HepG2 (cell line): ENCODE measurements at regions not wholly inside any gene's neighbourhood (a gene's known extent, or its start where the extent isn't known, plus 50 kb on each side); places are given as distances from the start of the nearest gene placed in this dataset.

Experiments
- ATAC-seq: fragments of 200-7000 bp; cut with Tn5 transposase; 3 replicates; pipeline ENCODE4 v1.9.1; 2020; ENCODE audit warnings: mild to moderate bottlenecking, moderate library complexity
- BruUV-seq: library from RNA; stranded (reverse); fragments of 400-500 nt; replicated peaks from 2 replicates; lab custom pipeline; 2021; lab: Mats Ljungman, UMichigan
- CTCF ChIA-PET: fragments of 300-600 bp; formaldehyde crosslinking; extraction: SDS; loops from one replicate; lab custom pipeline; 2021; ENCODE audit warnings: low total read pairs, inconsistent platforms, low intra/inter-chr PET ratio; lab: Yijun Ruan, JAX
- POLR2A ChIA-PET: fragments of 350-600 bp; sonication (Branson Sonifier 250); formaldehyde crosslinking; loops from one replicate; lab custom pipeline; 2020; ENCODE audit warnings: antibody characterized with exemption, inconsistent platforms; lab: Yijun Ruan, JAX
- DNase-seq: peaks from one replicate; pipeline ENCODE4 v3.0.0-alpha.2; 2015; ENCODE audit warnings: low spot score
- FAIRE-seq: peaks from 3 replicates; lab custom pipeline; 2011; peaks lifted over from hg19 to GRCh38; lab: Jason Lieb, UNC
- H2AFZ ChIP-seq: one replicate; pipeline ENCODE4 v1.6.1; 2011; ENCODE audit warnings: low read length, inconsistent platforms
- H3K27ac ChIP-seq: fragments of 300-600 bp; 3 replicates; pipeline ENCODE4 v1.8.0; 2011; ENCODE audit warnings: mixed run types, mild to moderate bottlenecking, mixed read lengths, low read length, inconsistent platforms; ENCODE audit not compliant: insufficient read depth; ENCODE audit errors: extremely low read length
- H3K27me3 ChIP-seq, 2 experiments: fragments of 200-600 bp in 1 of 2; 2 replicates in 1 of 2; 3 replicates in 1 of 2; pipeline versions ENCODE4 v1.6.0 to v1.8.0; 2011; ENCODE audit warnings: low read length in 2 of 2, mild to moderate bottlenecking in 2 of 2, moderate library complexity in 2 of 2, inconsistent platforms in 1 of 2; ENCODE audit not compliant: insufficient read depth in 2 of 2, control insufficient read depth in 1 of 2
- H3K36me3 ChIP-seq, 2 experiments: fragments of 200-600 bp in 1 of 2; replicated peaks in 1 of 2; 2 replicates in 1 of 2; 3 replicates in 1 of 2; pipeline versions ENCODE4 v1.5.1 to v1.8.0; 2011; ENCODE audit warnings: low read length in 2 of 2, inconsistent platforms in 1 of 2; ENCODE audit not compliant: insufficient read depth in 2 of 2, control insufficient read depth in 1 of 2
- H3K4me1 ChIP-seq: 2 replicates; pipeline ENCODE4 v1.5.1; 2012; ENCODE audit warnings: low read length, inconsistent platforms; ENCODE audit not compliant: insufficient read depth
- H3K4me2 ChIP-seq: 2 replicates; pipeline ENCODE4 v1.6.0; 2011; ENCODE audit warnings: low read depth, low read length, inconsistent platforms
- H3K4me3 ChIP-seq, 3 experiments: fragments of 200-600 bp in 1 of 3; sonication (generic), shearing (Covaris generic) in 1 of 3; replicated peaks in 1 of 3; 2 replicates each; pipeline ENCODE4 v1.5.1; 2011 to 2016; ENCODE audit warnings: low read length in 3 of 3, inconsistent platforms in 2 of 3, low read depth in 2 of 3, mild to moderate bottlenecking in 2 of 3, control low read depth in 1 of 3, mixed read lengths in 1 of 3; ENCODE audit not compliant: insufficient read depth in 1 of 3
- H3K79me2 ChIP-seq: one replicate; pipeline ENCODE4 v1.6.1; 2011; ENCODE audit warnings: low read length, inconsistent platforms; ENCODE audit not compliant: insufficient read depth
- H3K9ac ChIP-seq: 2 replicates; pipeline ENCODE4 v1.6.0; 2011; ENCODE audit warnings: mild to moderate bottlenecking, low read depth, low read length, inconsistent platforms; ENCODE audit not compliant: insufficient read depth
- H3K9me3 ChIP-seq: 2 replicates; pipeline ENCODE4 v1.5.1; 2012; ENCODE audit warnings: mild to moderate bottlenecking, low read length
- H4K20me1 ChIP-seq: 2 replicates; pipeline ENCODE4 v1.6.0; 2011; ENCODE audit warnings: inconsistent platforms, mild to moderate bottlenecking, low read length, moderate library complexity; ENCODE audit not compliant: insufficient read depth
- BRCA1 ChIP-seq: sonication (generic); formaldehyde crosslinking; IDR thresholded peaks from 2 replicates; pipeline ENCODE4 v1.4.0; 2020; ENCODE audit warnings: missing genetic modification reagents
- CAMTA2 ChIP-seq: sonication (generic); formaldehyde crosslinking; IDR thresholded peaks from 2 replicates; pipeline ENCODE4 v1.4.0; 2020; ENCODE audit warnings: mild to moderate bottlenecking, missing genetic modification reagents, borderline replicate concordance
- CREB3 ChIP-seq: sonication (generic); formaldehyde crosslinking; IDR thresholded peaks from 2 replicates; pipeline ENCODE4 v1.5.0; 2020; ENCODE audit warnings: missing genetic modification reagents
- ETS1 ChIP-seq: sonication (generic); formaldehyde crosslinking; IDR thresholded peaks from 2 replicates; pipeline ENCODE4 v1.4.0; 2020; ENCODE audit warnings: missing genetic modification reagents
- FOXO1 ChIP-seq: sonication (generic); formaldehyde crosslinking; IDR thresholded peaks from 2 replicates; pipeline ENCODE4 v1.4.0; 2020; ENCODE audit warnings: missing genetic modification reagents
- GPN1 ChIP-seq: sonication (generic); formaldehyde crosslinking; IDR thresholded peaks from 2 replicates; pipeline ENCODE4 v1.5.1; 2020; ENCODE audit warnings: missing genetic modification reagents, borderline replicate concordance
- MAFK ChIP-seq, 2 experiments: IDR thresholded peaks in 1 of 2; conservative IDR thresholded peaks in 1 of 2; 2 replicates each; pipeline ENCODE4 v1.6.1; 2011; ENCODE audit warnings: improper control_type of control experiment in 2 of 2, low read length in 2 of 2
- MLXIP ChIP-seq: sonication (generic); formaldehyde crosslinking; IDR thresholded peaks from 2 replicates; pipeline ENCODE4 v1.9.0; 2021; ENCODE audit warnings: missing genetic modification reagents, borderline replicate concordance
- POLR2AphosphoS2 ChIP-seq: IDR thresholded peaks from 2 replicates; pipeline ENCODE4 v1.6.1; 2011; ENCODE audit warnings: low read depth, low read length, improper control_type of control experiment
- RFXANK ChIP-seq: IDR thresholded peaks from 2 replicates; pipeline ENCODE4 v1.6.1; 2016
- RXRA ChIP-seq: sonication (generic); formaldehyde crosslinking; IDR thresholded peaks from 2 replicates; pipeline ENCODE4 v1.5.1; 2020; ENCODE audit warnings: missing genetic modification reagents
- SUZ12 ChIP-seq: fragments of 150-350 bp; IDR thresholded peaks from 2 replicates; pipeline ENCODE4 v1.6.1; 2014; ENCODE audit warnings: low read depth, low read length
- ZBTB7B ChIP-seq: sonication (generic); formaldehyde crosslinking; IDR thresholded peaks from 2 replicates; pipeline ENCODE4 v1.4.0; 2020; ENCODE audit warnings: missing genetic modification reagents
- ZNF160 ChIP-seq: sonication (generic); formaldehyde crosslinking; IDR thresholded peaks from 2 replicates; pipeline ENCODE4 v1.8.0; 2022; ENCODE audit warnings: mild to moderate bottlenecking, inconsistent platforms, missing genetic modification reagents
- ZSCAN20 ChIP-seq: sonication (generic); formaldehyde crosslinking; IDR thresholded peaks from 2 replicates; pipeline ENCODE4 v1.4.0; 2020; ENCODE audit warnings: missing genetic modification reagents, mild to moderate bottlenecking, borderline replicate concordance
- WGBS: methylation state at CpG from one replicate; pipeline ENCODE4 v1.1.6; 2017; ENCODE audit warnings: low lambda C conversion rate; 5-methylcytosine and 5-hydroxymethylcytosine counted together
- in situ Hi-C: cut with HindIII; loops from 2 replicates; pipeline ENCODE4 v1.10.0; 2017; ENCODE audit warnings: low pct_unique_long_range_greater_than_20kb; ENCODE audit not compliant: extremely low pct_ligation_motif_present
- intact Hi-C: fragments of 100-400 bp; cut with micrococcal nuclease; formaldehyde crosslinking; loops from one replicate; pipeline ENCODE4 v1.10.0; 2022; ENCODE audit not compliant: unreplicated experiment

DNA sequence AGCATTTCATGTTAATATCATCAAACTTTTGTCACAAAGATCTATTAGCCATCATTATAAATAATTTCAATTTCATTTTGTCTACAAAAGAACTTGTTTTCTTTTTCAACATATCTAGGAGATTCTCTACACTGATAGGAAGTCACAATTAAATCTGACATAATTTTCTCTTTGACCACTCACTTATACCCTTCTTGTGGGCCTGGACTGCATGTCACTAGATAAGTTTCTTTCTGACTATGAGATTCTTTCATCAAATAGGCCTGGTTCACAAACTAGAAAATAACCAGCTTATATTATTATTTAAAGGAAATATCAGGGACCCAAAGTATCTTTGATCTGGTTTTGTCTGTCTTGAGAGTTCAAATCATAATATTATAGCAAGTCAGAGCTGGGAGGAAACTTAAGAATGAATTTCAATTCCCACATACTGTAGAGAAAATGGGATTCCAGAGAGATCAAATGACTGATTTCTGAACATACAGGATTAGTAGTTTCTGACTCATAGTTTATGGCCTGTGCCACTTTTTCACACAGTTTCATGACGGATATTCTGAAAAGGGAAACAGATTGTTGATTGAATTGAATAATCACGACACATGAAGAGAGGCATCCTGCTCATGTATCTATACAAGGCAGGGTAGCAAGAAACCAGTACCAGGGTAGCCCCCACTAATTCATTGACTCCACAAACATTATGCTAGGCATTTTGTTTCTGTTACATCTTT lies 355.8 kb downstream of the GPATCH2 start:
- ChIA-PET POLR2A (no interaction called here), CTCF (no interaction called here)
- ATAC-seq: no peak
- H3K36me3 ChIP-seq: no peaks in the 10 kb centered on the region
- TF ChIP-seq ZNF160 (CRISPR knock-in tag) (no peak), MLXIP (CRISPR knock-in tag) (no peak), POLR2AphosphoS2 (no peak)
- no peaks in the 10 kb centered on the region for H4K20me1 ChIP-seq
- no peak overlapping the region for H3K4me2 ChIP-seq
- no TSS peak for BruUV-seq
- 6% methylated on average over 2 of the region's 2 CpGs for WGBS
- H3K9ac ChIP-seq: no peak overlapping the region
- H3K4me3 ChIP-seq: no peak overlapping the region
- no peak overlapping the region for H3K27ac ChIP-seq
- no peaks in the 10 kb centered on the region for H3K27me3 ChIP-seq
- H3K9me3 ChIP-seq: no peaks in the 10 kb centered on the region
- DNase-seq: no peak
- intact Hi-C loops (no loop called here), in situ Hi-C loops (no loop called here)
- H3K79me2 ChIP-seq: no peaks in the 10 kb centered on the region
- FAIRE-seq: no peak
- H3K4me1 ChIP-seq: no peaks in the 10 kb centered on the region
- no peak overlapping the region for H2AFZ ChIP-seq

DNA sequence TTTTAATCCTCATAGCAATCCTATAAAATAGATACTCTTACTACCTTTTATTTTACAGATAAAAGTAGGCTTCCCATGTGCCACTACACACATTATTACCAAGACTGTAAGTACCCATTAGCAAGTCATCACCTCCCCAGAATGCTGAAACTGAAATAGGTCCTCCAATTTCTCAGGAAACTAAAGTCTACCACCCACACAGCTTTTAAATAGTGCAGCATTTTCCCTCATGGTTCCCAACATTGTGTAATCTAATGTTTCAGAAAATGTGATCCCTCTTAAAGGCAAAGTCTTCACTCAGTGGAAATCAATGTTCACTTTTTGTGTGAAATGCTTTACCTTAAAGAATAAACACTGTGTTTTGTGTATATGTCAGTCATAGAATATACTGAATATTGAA lies 356.5 kb downstream of the GPATCH2 start:
- H3K4me3 ChIP-seq: no peak overlapping the region
- H3K79me2 ChIP-seq: no peaks in the 10 kb centered on the region
- no peak overlapping the region for H2AFZ ChIP-seq
- no peak overlapping the region for H3K4me2 ChIP-seq
- no peaks in the 10 kb centered on the region for H3K4me1 ChIP-seq
- no peak for DNase-seq
- no peaks in the 10 kb centered on the region for H3K27me3 ChIP-seq
- ChIA-PET CTCF (no interaction called here), POLR2A (no interaction called here)
- no peak for FAIRE-seq
- in situ Hi-C loops (no loop called here), intact Hi-C loops (no loop called here)
- H3K9ac ChIP-seq: no peak overlapping the region
- no peaks in the 10 kb centered on the region for H3K9me3 ChIP-seq
- ATAC-seq: no peak
- H4K20me1 ChIP-seq: no peaks in the 10 kb centered on the region
- no TSS peak for BruUV-seq
- H3K27ac ChIP-seq: no peak overlapping the region
- H3K36me3 ChIP-seq: no peaks in the 10 kb centered on the region
- no peak for TF ChIP-seq RFXANK
- no peak for TF ChIP-seq RXRA
- TF ChIP-seq MAFK (conservative IDR thresholded peaks at IDR 0.05 in 1 of 2, IDR thresholded peaks at IDR 0.05 in 1 of 2; ENCODE audit: low read length in 2 of 2): no peak
- no peak for TF ChIP-seq FOXO1 (CRISPR knock-in tag)
- TF ChIP-seq GPN1 (CRISPR knock-in tag): no peak
- TF ChIP-seq CAMTA2 (CRISPR knock-in tag): no peak
- TF ChIP-seq SUZ12: no peak
- TF ChIP-seq ZSCAN20: no peak
- TF ChIP-seq BRCA1: no peak
- TF ChIP-seq ETS1: no peak
- TF ChIP-seq ZBTB7B (CRISPR knock-in tag): no peak
- TF ChIP-seq CREB3 (CRISPR knock-in tag): no peak
